Testis (tissue), 2 donors: ENCODE measurements at regions not wholly inside any gene's neighbourhood (a gene's known extent, or its start where the extent isn't known, plus 50 kb on each side); places are given as distances from the start of the nearest gene placed in this dataset.
A peak's percentile ranks its signal among the peaks of the same experiment; 100 is the strongest.

Source experiments
- DNase-seq: peaks from one replicate; pipeline ENCODE4 v3.0.0-alpha.2; 2019
- H3K27ac ChIP-seq, 2 donors: fragments of 200-600 bp; sonication (generic); one replicate each; pipeline ENCODE4 v1.5.1; 2019
- H3K27me3 ChIP-seq: fragments of 200-600 bp; sonication (generic); one replicate; pipeline ENCODE4 v1.5.1; 2019
- H3K36me3 ChIP-seq: fragments of 200-600 bp; sonication (generic); one replicate; pipeline ENCODE4 v1.5.1; 2017; ENCODE audit warnings: low read depth; ENCODE audit errors: missing control alignments
- H3K4me1 ChIP-seq: fragments of 200-600 bp; sonication (generic); one replicate; pipeline ENCODE4 v1.5.1; 2019
- H3K4me3 ChIP-seq, 2 donors: fragments of 200-600 bp; sonication (generic); one replicate each; pipeline ENCODE4 v1.5.1; 2017 to 2019
- H3K9me3 ChIP-seq: fragments of 200-600 bp; sonication (generic); one replicate; pipeline ENCODE4 v1.5.1; 2017
- POLR2A ChIP-seq: fragments of 450-650 bp; IDR thresholded peaks from one replicate; pipeline ENCODE4 v1.6.1; 2017; ENCODE audit warnings: antibody characterized with exemption, mild to moderate bottlenecking, moderate library complexity
- WGBS, 2 donors: methylation state at CpG; one replicate each; pipeline ENCODE4 v1.1.5; 2018; 5-methylcytosine and 5-hydroxymethylcytosine counted together
- intact Hi-C: fragments of 100-400 bp; cut with DNase I; formaldehyde crosslinking; loops from one replicate; pipeline ENCODE4 v1.15.1; 2023; ENCODE audit warnings: low total_unique reads
- TF ChIP-seq, protein P1 (sequence below), 3 experiments: fragments of 450-650 bp in 2 of 3; fragments of 200-600 bp in 1 of 3; sonication (generic) in 1 of 3; IDR thresholded peaks; one replicate each; pipeline ENCODE4 v1.5.1; 2016 to 2019; ENCODE audit warnings: antibody characterized with exemption in 3 of 3, mild to moderate bottlenecking in 2 of 3, moderate library complexity in 1 of 3

DNA sequence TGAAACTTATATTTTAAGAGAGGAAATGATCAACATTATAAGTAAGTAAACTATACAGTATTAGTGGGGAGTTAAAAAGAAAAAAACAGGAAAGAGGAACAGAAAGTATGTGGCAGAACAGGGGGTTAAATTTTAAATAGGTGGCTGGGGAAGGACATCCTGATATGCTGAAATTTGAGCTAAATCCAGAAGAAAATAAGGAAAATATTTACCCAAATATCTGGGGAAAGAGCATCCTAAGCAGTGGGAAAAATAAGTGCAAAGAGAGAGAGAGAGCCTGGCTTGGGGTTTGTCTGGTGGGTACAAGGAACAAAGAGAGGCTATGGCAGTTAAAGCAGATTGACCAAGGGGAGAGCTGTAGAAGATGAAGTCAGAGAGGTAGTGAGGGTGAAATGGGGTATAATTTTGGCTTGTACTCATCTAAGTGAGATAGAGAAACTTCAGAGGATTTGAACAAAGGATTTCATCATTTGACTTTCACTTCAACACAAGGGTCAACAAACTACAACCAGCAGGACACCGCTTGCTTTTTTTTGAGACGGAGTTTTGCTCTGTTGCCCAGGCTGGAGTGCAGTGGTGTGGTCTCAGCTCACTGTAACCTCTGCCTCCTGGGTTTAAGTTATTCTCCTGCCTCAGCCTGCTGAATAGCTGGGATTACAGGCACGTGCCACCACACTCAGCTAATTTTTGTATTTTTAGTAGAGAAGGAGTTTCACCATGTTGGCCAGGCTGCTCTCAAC lies 328.4 kb upstream of the CNR1 start:
- Histone ChIP-seq H3K27ac (no peak overlapping the region), H3K27me3 (no peaks in the 10 kb centered on the region), H3K4me3 (no peak overlapping the region), H3K4me1 (peaks cover 3% of the 10 kb centered on the region), H3K9me3 (no peaks in the 10 kb centered on the region), H3K36me3 (no peaks in the 10 kb centered on the region)
- no peak for DNase-seq
- intact Hi-C loops: no loop called here
- TF ChIP-seq, protein P1, sequence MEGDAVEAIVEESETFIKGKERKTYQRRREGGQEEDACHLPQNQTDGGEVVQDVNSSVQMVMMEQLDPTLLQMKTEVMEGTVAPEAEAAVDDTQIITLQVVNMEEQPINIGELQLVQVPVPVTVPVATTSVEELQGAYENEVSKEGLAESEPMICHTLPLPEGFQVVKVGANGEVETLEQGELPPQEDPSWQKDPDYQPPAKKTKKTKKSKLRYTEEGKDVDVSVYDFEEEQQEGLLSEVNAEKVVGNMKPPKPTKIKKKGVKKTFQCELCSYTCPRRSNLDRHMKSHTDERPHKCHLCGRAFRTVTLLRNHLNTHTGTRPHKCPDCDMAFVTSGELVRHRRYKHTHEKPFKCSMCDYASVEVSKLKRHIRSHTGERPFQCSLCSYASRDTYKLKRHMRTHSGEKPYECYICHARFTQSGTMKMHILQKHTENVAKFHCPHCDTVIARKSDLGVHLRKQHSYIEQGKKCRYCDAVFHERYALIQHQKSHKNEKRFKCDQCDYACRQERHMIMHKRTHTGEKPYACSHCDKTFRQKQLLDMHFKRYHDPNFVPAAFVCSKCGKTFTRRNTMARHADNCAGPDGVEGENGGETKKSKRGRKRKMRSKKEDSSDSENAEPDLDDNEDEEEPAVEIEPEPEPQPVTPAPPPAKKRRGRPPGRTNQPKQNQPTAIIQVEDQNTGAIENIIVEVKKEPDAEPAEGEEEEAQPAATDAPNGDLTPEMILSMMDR (IDR thresholded peaks at IDR 0.05): no peak
- TF ChIP-seq POLR2A: no peak
- WGBS, 2 donors: 80 to 83% methylated on average over 3 of the region's 3 CpGs

DNA sequence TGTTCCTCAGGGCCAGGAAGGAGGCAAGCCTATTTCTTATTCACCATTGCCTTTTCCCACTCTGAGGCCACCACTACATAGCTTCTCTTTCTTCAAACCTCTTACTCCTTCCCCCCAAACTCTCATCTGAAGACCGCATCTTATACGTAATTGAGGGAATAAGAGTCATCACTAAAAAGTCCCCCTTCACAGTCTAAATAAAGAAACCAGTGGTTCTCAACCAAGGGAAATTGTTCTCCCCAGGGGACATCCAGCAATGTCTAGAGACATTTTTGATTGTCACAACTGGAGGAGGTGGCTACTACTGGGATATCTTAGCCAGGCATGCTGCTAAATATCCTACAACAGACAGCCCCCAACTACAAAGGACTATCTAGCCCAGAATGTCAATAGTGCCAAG lies 327.6 kb upstream of the CNR1 start:
- no peak for DNase-seq
- no peak overlapping the region for H3K27ac ChIP-seq
- no peaks in the 10 kb centered on the region for H3K9me3 ChIP-seq
- TF ChIP-seq POLR2A: no peak
- H3K27me3 ChIP-seq: no peaks in the 10 kb centered on the region
- H3K4me1 ChIP-seq: peaks cover 3% of the 10 kb centered on the region
- H3K36me3 ChIP-seq: no peaks in the 10 kb centered on the region
- H3K4me3 ChIP-seq: no peak overlapping the region
- WGBS, 2 donors: 80 to 89% methylated on average over 2 of the region's 2 CpGs
- intact Hi-C loops: no loop called here

DNA sequence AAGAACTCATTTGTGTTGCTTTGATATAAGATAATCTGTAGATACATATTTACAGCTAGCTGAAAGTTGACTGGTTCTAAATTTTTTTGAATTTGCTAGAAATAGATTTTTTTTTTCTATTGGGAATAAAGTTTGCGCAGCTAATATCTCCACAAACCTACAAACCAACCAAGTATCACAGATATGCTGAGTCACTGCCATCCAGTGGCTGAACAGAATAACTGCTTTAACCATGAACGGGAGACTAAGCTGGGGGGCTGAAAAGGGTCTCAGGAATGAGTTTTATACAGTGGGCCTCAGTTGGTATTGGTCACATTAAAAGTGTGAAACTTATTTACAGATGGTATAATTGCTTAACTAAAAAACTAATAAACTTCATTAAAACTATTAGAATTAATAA lies 326.7 kb upstream of the CNR1 start:
- Histone ChIP-seq H3K9me3 (no peaks in the 10 kb centered on the region), H3K4me1 (peaks cover 3% of the 10 kb centered on the region), H3K27me3 (no peaks in the 10 kb centered on the region), H3K4me3 (no peak overlapping the region), H3K36me3 (no peaks in the 10 kb centered on the region), H3K27ac (no peak overlapping the region)
- WGBS, 2 donors: 75 to 83% methylated on average over 2 of the region's 2 CpGs
- TF ChIP-seq, protein P1 (IDR thresholded peaks at IDR 0.05): peak; percentile 26 to 37 (median 27)
- no peak for TF ChIP-seq POLR2A
- intact Hi-C loops: no loop called here
- no peak for DNase-seq

DNA sequence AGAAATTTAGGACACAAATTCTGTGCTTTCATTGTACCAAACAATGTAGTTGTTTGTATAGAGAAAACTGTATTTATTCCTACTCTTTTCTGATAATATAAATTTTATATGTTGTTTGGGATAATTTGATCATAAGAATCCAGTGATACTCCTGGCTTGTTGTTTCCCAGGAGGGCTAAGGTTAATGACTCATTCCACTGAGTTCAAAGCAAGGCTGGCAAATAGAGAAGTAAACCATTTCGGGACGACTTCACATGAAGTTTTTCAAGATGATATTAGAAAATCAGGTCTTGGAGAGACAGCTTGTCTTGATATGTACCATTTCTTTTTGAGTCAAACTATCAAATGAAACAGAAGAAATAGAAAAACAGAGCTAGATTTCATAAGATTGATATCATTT lies 326.1 kb upstream of the CNR1 start:
- WGBS, 2 donors: 90 to 92% methylated on average over 2 of the region's 2 CpGs
- H3K27me3 ChIP-seq: no peaks in the 10 kb centered on the region
- H3K4me1 ChIP-seq: peaks cover 3% of the 10 kb centered on the region
- no peak overlapping the region for H3K4me3 ChIP-seq
- H3K9me3 ChIP-seq: no peaks in the 10 kb centered on the region
- intact Hi-C loops: no loop called here
- no peak for TF ChIP-seq POLR2A
- TF ChIP-seq, protein P1 (IDR thresholded peaks at IDR 0.05): no peak
- H3K27ac ChIP-seq: no peak overlapping the region
- no peak for DNase-seq
- H3K36me3 ChIP-seq: no peaks in the 10 kb centered on the region

DNA sequence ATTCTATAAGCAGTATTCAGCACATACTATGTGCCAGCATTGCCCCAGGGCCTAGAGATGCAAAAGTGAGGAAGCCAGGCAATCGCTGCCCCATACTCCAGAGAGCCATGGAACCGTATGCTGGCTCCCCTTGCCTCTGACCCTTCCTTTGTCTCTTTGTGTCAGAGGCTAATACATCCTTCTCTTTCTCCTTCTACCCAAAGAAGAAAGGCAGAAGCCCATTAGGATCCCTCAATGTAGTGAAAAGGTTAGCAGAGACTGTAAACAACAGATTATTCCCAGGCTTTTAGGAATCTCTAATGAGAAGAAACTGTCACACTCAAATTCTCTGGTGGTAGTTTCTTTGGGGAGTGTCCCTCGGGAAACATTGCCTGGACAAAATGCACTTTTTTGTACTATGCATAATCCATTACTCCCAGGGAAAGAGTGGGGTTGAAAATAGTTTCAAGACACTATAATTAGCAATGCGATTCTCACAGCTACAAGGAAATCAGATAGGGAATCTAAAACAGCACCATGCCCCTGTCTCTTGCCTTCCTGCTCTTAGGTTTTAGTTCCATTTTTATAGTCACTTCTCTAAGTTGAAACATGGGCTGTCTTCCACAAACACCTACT lies 325.2 kb upstream of the CNR1 start:
- TF ChIP-seq POLR2A: no peak
- TF ChIP-seq, protein P1 (IDR thresholded peaks at IDR 0.05): no peak
- no peaks in the 10 kb centered on the region for H3K9me3 ChIP-seq
- H3K4me3 ChIP-seq: no peak overlapping the region
- WGBS, 2 donors: 77 to 78% methylated on average over 4 of the region's 4 CpGs
- peaks cover 3% of the 10 kb centered on the region for H3K4me1 ChIP-seq
- no peaks in the 10 kb centered on the region for H3K36me3 ChIP-seq
- DNase-seq: no peak
- H3K27me3 ChIP-seq: no peaks in the 10 kb centered on the region
- intact Hi-C loops: no loop called here
- H3K27ac ChIP-seq: no peak overlapping the region
